Osteocyte (in vitro differentiated cells): ENCODE measurements at regions not wholly inside any gene's neighbourhood (a gene's known extent, or its start where the extent isn't known, plus 50 kb on each side); places are given as distances from the start of the nearest gene placed in this dataset.

Experiments used
- DNase-seq: peaks from one replicate; pipeline ENCODE4 v3.0.0; 2021; ENCODE audit warnings: mixed read lengths; ENCODE audit not compliant: unreplicated experiment; ENCODE audit errors: extremely low spot score
- H3K27ac Mint-ChIP-seq: one replicate; pipeline ENCODE4 v1.8.0; 2021; ENCODE audit warnings: mild to moderate bottlenecking, mixed read lengths; ENCODE audit not compliant: unreplicated experiment
- H3K27me3 Mint-ChIP-seq: one replicate; pipeline ENCODE4 v1.8.0; 2021; ENCODE audit warnings: mixed read lengths; ENCODE audit not compliant: unreplicated experiment
- H3K36me3 Mint-ChIP-seq: one replicate; pipeline ENCODE4 v1.8.0; 2021; ENCODE audit warnings: mixed read lengths; ENCODE audit not compliant: unreplicated experiment
- H3K4me1 Mint-ChIP-seq: one replicate; pipeline ENCODE4 v1.8.0; 2021; ENCODE audit warnings: mixed read lengths; ENCODE audit not compliant: unreplicated experiment
- H3K4me3 Mint-ChIP-seq: one replicate; pipeline ENCODE4 v1.8.0; 2021; ENCODE audit warnings: mild to moderate bottlenecking, moderate library complexity, mixed read lengths; ENCODE audit not compliant: unreplicated experiment
- H3K9me3 Mint-ChIP-seq: one replicate; pipeline ENCODE4 v1.8.0; 2021; ENCODE audit warnings: mixed read lengths; ENCODE audit not compliant: unreplicated experiment
- CTCF ChIP-seq: fragments of 200-600 bp; sonication (generic); IDR thresholded peaks from 2 replicates; pipeline ENCODE4 v1.5.0; 2021; ENCODE audit warnings: antibody characterized with exemption, mild to moderate bottlenecking, moderate library complexity

GRCh38 chr10:121667948-121668313 lies 69.7 kb upstream of the FGFR2 start:
- no peak overlapping the region for H3K27ac Mint-ChIP-seq
- no peak for TF ChIP-seq CTCF
- H3K27me3 Mint-ChIP-seq, result peaks cover 4% of the 10 kb centered on the region
- H3K9me3 Mint-ChIP-seq, result no peaks in the 10 kb centered on the region
- no peaks in the 10 kb centered on the region for H3K36me3 Mint-ChIP-seq
- H3K4me3 Mint-ChIP-seq, result no peak overlapping the region
- no peak for DNase-seq
- peaks cover 20% of the 10 kb centered on the region for H3K4me1 Mint-ChIP-seq

GRCh38 chr10:121665809-121666208 lies 67.6 kb upstream of the FGFR2 start:
- DNase-seq, result no peak
- H3K4me1 Mint-ChIP-seq, result peaks cover 20% of the 10 kb centered on the region
- no peak overlapping the region for H3K4me3 Mint-ChIP-seq
- H3K36me3 Mint-ChIP-seq, result no peaks in the 10 kb centered on the region
- no peaks in the 10 kb centered on the region for H3K9me3 Mint-ChIP-seq
- peaks cover 4% of the 10 kb centered on the region for H3K27me3 Mint-ChIP-seq
- no peak overlapping the region for H3K27ac Mint-ChIP-seq
- no peak for TF ChIP-seq CTCF

- TF ChIP-seq CTCF, result no peak
- H3K4me1 Mint-ChIP-seq, result peaks cover 20% of the 10 kb centered on the region
- H3K27ac Mint-ChIP-seq, result no peak overlapping the region
- H3K4me3 Mint-ChIP-seq, result no peak overlapping the region
- peaks cover 4% of the 10 kb centered on the region for H3K27me3 Mint-ChIP-seq
- H3K9me3 Mint-ChIP-seq, result no peaks in the 10 kb centered on the region
- no peaks in the 10 kb centered on the region for H3K36me3 Mint-ChIP-seq
- no peak for DNase-seq
Measured at GRCh38 chr10:121664671-121665070, 66.4 kb upstream of the FGFR2 start.

- no peaks in the 10 kb centered on the region for H3K36me3 Mint-ChIP-seq
- no peak overlapping the region for H3K27ac Mint-ChIP-seq
- TF ChIP-seq CTCF, result peak; percentile 31
- no peak for DNase-seq
- peaks cover 4% of the 10 kb centered on the region for H3K27me3 Mint-ChIP-seq
- no peak overlapping the region for H3K4me3 Mint-ChIP-seq
- peaks cover 13% of the 10 kb centered on the region for H3K4me1 Mint-ChIP-seq
- no peaks in the 10 kb centered on the region for H3K9me3 Mint-ChIP-seq
Measured at GRCh38 chr10:121662945-121663917, 65.0 kb upstream of the FGFR2 start.

- Mint-ChIP-seq H3K4me3 (no peak overlapping the region), H3K9me3 (no peaks in the 10 kb centered on the region)
Measured at GRCh38 chr10:121662531-121662930, 64.3 kb upstream of the FGFR2 start.

More at GRCh38 chr10:121662531-121662930, 64.3 kb upstream of the FGFR2 start:
- Mint-ChIP-seq H3K27ac (no peak overlapping the region), H3K36me3 (no peaks in the 10 kb centered on the region), H3K27me3 (no peaks in the 10 kb centered on the region), H3K4me1 (peaks cover 7% of the 10 kb centered on the region)
- TF ChIP-seq CTCF, result no peak
- no peak for DNase-seq
